ENCODE measurements at regions not wholly inside any gene's neighbourhood (a gene's known extent, or its start where the extent isn't known, plus 50 kb on each side); places are given as distances from the start of the nearest gene placed in this dataset.

GRCh38 chr15:58294681-58295254, 137.0 kb upstream of the LIPC start:
- no peak for DNase-seq (ENCODE audit: low read depth in 4 of 4, low spot score in 3 of 4)

DNA sequence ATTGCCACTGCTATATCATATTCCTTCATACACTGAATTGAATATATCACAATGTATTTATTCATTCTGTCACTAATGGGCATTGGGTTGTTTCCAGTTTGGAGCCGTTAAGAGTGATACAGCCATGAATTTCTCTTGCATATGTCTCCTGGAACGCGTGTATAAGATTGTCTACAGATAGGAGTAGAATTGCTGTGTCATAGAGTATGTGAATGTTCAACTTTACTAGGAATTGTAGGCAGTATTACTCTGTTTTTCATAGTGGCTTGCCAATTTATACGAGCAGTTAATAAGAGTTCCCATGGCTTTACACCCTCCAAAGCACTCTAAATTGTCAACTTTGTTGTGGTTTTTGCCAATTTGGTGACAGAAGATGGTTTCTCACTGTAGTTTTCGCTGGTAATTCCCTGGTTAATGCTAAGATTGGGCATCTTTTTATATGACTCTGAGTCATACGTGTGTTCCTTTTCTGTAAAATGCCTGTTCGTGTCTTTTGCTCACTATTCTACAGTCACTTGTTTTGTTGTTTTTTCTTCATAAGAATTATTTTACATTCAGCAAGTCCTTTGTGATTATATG, 136.1 kb upstream of the LIPC start:
- no peak for DNase-seq (ENCODE audit: low read depth in 4 of 4, low spot score in 3 of 4)

DNA sequence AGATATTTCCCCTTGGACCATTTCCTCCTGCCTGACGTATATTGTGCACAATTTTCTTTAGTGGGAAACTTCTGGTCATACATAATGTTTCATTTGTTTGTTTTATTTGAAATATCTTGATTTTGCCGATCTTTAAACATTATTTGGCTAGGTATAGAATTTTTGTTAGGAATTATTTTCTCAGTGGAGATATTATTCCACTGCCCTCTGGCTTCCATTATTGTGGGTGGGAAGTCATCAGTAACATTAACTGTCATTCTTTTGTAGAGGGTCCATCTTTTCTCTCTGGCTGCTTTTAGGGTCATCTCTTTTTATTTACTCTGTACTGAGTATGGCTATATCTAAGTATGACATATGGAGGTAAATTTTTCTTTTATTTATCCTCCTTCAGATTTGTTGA, 135.5 kb upstream of the LIPC start:
- DNase-seq (ENCODE audit: low read depth in 4 of 4, low spot score in 3 of 4), result no peak

GRCh38 chr15:58297639-58298038, 134.2 kb upstream of the LIPC start:
- no peak for DNase-seq (ENCODE audit: low read depth in 4 of 4, low spot score in 3 of 4)

GRCh38 chr15:58298879-58299850, 132.6 kb upstream of the LIPC start:
- DNase-seq (ENCODE audit: low read depth in 4 of 4, low spot score in 3 of 4), result no peak

DNA sequence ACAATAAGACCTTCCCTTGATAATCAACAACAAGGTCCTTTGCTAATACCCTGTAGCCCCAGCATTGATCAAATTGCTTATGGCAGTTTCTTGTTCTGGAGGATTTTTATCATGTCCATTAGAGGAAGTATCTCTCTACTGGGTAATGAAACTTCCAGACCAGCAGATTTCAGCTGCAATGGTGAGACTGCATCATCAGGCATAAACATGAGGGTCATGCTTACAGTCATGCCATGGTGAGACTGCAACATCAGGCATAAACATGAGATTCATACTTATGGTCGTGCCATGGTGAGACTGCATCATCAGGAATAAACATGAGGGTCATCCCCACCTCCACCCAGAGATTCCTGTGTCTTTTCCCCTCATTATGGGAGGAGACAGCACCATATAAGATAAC, 129.0 kb upstream of the LIPC start:
- no peak for DNase-seq (ENCODE audit: low read depth in 4 of 4, low spot score in 3 of 4)

GRCh38 chr15:58303236-58303635, 128.6 kb upstream of the LIPC start:
- no peak for DNase-seq (ENCODE audit: low read depth in 4 of 4, low spot score in 3 of 4)

GRCh38 chr15:58306591-58307312, 125.0 kb upstream of the LIPC start:
- DNase-seq (ENCODE audit: low read depth in 4 of 4, low spot score in 3 of 4), result no peak

DNA sequence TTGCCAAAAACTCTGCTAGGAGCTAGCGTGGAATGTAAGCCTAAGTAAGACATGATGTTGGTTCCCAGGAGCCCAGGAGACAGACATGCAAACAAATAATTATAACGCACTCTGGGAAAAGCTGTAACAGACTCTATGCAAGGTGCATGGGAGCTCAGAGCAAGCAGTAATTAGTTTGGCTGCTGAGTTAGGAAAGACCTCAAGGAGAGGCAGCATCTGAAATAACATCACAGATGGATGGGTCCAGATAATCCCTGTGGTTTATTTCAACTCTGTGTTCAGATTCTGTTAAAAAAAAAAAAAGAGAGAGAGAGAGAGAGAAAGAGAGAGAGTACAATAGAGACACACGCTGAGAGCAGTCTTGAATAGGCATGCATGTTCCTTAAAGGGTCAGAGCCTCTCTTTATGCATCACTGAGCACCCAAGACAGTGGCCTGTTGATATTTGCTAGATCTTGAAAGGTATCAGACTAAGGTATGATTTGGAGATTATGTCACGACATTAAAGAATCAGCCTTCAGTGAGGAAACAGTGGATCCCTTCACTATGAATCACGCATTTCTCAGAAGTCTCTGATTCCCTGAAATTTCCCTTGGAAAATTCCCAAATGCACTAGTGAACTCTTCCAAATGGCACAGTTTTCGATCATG, 124.4 kb upstream of the LIPC start:
- DNase-seq (ENCODE audit: low read depth in 4 of 4, low spot score in 3 of 4), result no peak

DNA sequence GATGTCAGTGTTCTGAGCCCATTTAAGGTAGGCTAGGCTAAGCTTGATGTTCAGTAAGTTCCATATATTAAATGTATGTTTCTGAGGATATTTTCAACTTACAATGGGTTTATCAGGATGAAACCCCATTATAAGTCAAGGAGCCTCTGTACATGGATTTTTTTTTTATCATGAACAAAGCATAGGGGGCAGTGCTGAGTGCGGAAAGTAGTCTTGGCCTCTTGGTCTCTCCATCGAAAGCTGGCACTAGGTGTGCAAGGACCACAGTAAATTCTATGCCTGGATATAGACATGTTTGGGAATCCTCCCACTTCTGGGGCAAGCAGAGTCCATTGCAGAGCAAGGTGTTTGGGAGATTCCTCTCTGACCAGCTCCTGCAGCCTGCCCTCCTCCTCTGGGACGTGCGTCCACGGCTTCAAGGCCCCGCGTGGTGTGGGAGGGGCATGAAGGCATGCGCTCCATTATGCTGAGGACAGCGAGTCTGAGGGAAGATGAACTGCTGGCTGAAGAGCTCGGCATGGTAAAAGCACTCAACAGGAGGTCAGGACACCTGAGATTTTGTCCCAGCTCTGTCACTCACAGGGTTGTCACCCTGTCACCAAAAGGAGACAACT, 122.9 kb upstream of the LIPC start:
- DNase-seq (ENCODE audit: low read depth in 4 of 4, low spot score in 3 of 4), result no peak

GRCh38 chr15:58309963-58310928, 121.5 kb upstream of the LIPC start:
- DNase-seq (ENCODE audit: low read depth in 4 of 4, low spot score in 3 of 4), result no peak

GRCh38 chr15:58311556-58311955, 120.2 kb upstream of the LIPC start:
- no peak for DNase-seq (ENCODE audit: low read depth in 4 of 4, low spot score in 3 of 4)

- DNase-seq (ENCODE audit: low read depth in 4 of 4, low spot score in 3 of 4), result no peak
Measured at GRCh38 chr15:58312031-58312430, 119.8 kb upstream of the LIPC start.

- no peak for DNase-seq (ENCODE audit: low read depth in 4 of 4, low spot score in 3 of 4)
Measured at GRCh38 chr15:58313304-58313703, 118.5 kb upstream of the LIPC start.

DNA sequence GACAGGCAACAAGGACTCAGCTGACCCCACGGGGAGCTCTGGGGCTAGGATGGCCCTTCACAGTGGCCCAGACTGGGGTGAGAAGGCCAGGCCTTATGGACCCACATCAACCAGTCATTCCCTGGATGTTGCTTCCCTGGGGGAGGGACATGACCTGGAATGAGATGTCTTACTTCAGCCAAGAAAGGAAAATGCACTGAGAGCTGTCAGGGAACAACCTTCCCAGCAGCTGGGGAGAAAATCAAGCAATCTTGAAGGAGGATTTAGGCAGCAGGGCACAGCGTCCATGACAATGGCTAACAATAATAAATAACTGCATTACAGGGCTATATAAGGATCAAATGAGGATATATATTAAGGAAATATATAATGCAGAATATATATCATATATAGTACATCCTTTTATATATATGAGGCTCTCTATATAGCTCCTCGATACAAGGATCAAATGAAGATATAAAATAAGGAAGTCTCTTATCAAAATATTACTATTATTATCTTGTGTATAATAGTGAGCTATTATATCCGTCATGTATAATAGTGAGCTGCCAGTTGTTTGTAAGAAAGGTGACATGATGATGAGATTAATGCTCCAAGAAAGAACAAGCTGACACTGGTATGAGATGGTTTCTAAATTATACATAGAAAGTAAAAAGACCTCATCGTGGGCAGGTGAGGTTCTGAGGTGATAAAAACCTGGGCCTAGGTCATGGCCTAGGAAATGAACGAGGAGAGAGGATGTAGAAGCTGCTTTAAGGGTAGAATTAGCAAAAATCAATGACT, 117.8 kb upstream of the LIPC start:
- DNase-seq (ENCODE audit: low read depth in 4 of 4, low spot score in 3 of 4), result no peak

DNA sequence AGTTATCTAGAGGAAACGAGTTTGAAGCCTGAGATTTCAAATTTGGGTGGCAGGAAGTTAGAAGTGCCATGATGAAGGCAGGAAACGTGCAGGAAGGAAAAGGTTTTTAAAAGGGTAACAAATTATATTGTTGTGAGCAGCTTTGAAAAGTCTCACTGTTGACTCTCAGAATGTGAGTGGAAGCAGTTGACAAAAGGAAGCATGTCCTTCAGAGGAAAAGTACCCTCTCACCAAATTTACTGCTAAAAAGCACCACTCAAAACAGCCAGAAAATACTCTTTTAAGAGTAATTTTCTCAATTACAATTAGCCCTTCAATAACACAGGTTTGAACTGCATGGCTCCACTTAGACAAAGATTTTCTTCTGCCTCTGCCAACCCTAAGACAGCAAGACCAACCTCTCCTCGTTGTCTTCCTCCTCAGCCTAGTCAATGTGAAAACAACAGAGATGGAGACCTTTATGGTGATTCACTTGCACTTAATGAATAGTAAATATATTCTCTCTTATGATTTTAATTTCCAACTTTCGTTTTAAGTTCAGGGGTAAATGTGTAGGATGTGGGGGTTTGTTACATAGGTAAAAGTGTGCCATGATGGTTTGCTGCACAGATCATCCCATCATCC, 117.1 kb upstream of the LIPC start:
- DNase-seq (ENCODE audit: low read depth in 4 of 4, low spot score in 3 of 4), result no peak

GRCh38 chr15:58318517-58318916, 113.3 kb upstream of the LIPC start:
- no peak for DNase-seq (ENCODE audit: low read depth in 4 of 4, low spot score in 3 of 4)

- DNase-seq (ENCODE audit: low read depth in 4 of 4, low spot score in 3 of 4), result no peak
Measured at GRCh38 chr15:58321034-58321433, 110.8 kb upstream of the LIPC start.

Data from right renal pelvis (tissue), 4 donors.